ENCODE measurements at regions not wholly inside any gene's neighbourhood (a gene's known extent, or its start where the extent isn't known, plus 50 kb on each side); places are given as distances from the start of the nearest gene placed in this dataset.
"Not testable (repeated sequence)": the region's sequence is repeated elsewhere in the genome, so short reads cannot be mapped to it uniquely, and the experiment has no call there.

GRCh38 chr11:129639300-129639699, 176.3 kb upstream of the TMEM45B start:
- DNase-seq, result peak; percentile 81

DNA sequence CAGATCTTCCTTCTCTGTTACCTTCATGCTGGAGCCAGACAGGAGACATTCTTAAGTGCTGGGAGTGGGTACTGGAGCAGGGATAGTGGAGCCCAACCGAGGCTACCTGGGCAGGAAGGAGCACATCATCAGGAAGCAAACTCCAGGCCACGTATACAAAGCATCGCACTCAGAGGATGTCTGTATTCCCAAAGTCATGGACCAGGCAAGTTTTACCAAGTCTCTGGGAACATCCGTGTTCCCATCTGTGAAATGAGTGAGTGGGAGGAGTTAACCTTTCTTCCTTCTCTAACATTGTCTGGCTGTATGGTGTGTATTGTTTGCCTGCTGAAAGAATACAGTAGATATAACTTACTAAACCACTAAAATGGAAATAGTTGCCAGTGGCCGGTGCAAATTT, 175.0 kb upstream of the TMEM45B start:
- DNase-seq, result no peak

- DNase-seq, result peak; percentile 26
Observed at GRCh38 chr11:129643031-129643721, 172.5 kb upstream of the TMEM45B start.

DNA sequence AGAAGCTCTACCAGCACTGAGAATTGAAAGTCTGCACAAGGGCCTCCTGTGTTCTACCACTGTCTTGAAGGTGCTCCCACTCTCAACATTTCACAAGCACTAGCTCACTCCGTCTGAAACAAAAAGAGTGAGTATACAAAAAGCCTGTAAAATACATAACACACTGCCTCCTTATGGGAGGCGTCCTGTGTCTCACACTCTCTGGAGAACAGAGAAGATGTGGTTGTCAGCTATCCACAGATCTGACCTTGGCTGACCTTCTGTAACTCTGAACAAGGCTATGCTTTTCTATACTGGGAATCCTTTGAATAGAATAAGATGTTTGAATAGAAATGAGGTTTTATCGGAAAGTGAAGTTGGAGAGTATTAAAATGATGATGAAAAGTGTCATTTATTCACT, 171.3 kb upstream of the TMEM45B start:
- no peak for DNase-seq

GRCh38 chr11:129645943-129646342, 169.7 kb upstream of the TMEM45B start:
- DNase-seq, result no peak

DNA sequence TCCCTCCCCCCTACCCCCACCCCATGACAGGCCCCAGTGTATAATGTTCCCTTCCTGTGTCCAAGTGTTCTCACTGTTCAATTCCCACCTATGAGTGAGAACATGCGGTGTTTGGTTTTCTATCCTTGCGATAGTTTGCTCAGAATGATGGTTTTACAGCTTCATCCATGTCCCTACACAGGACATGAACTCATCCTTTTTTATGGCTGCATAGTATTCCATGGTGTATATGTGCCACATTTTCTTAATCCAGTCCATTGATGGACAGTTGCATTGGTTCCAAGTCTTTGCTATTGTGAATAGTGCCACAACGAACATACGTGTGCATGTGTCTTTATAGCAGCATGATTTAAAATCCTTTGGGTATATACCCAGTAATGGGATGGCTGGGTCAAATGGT, 165.6 kb upstream of the TMEM45B start:
- not testable (repeated sequence) for DNase-seq

DNA sequence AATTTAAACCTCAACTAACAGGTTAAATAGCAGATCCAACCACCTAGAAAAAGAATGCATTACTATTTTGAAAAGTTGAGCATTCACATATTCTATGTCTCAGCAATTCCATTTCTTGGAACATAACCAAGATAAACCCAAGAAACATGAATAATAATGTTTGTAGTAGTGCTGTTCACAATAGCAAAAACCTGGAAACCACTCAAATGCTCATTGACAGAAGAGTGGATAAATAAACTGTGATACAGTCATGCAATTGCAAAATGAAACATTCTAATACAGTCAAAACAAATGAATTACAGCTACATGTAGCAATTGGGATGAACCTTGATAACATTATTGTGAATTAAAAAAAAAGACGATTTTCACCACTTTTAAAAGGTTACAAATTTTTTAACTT, 162.8 kb upstream of the TMEM45B start:
- peak; percentile 67 for DNase-seq

DNA sequence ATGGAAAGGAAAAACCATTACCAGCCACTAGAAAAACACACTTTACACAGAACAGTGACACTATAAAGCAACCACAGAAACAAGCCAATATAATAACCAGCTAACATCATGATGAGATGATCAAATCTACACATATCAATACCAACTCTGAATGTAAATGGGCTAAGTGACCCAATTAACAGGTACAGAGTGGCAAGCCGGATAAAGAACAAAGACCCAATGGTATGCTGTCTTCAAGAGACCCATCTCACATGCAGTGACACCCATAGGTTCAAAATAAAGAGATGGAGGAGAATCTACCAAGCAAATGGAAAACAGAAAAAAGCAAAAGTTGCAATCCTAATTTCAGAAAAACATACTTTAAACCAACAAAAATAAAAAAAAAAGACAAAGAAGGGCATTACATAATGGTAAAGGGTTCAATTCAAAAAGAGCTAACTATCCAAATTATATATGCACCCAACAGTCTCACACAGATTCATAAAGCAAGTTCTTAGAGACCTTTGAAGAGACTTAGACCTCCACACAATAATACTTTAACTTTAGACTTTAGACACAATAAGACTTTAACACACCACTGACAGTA, 160.3 kb upstream of the TMEM45B start:
- no peak for DNase-seq

DNA sequence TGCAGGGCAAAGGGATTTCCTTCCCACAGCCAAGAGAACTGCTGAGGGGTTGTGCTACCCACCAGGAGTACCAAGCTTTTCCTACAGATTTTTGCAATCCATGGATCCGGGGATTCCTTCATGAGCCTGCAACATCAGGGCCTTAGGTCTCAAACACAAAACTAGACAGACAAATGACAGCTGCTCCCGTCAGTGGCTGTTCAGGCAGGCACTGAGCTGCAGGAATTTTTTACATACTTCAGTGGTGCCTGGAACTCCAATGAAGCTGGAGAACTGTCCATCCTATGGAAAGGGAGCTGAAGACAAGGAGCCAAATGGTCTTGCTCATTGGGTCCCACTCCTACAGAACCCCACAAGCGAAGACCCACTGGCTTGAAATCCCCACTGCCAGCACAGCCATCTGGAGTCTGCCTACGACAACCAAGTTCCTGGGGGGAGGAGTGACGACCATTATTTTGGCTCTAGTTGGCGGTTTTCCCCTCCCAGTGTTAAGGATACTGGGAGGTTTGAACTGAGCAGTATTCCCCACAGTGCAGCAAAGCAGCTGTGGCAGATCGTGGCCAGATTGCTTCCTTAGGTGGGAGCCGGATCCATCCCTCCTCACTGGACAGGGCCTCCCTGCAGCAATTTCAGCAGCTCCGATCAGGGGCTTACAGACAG, 157.7 kb upstream of the TMEM45B start:
- DNase-seq, result no peak

DNA sequence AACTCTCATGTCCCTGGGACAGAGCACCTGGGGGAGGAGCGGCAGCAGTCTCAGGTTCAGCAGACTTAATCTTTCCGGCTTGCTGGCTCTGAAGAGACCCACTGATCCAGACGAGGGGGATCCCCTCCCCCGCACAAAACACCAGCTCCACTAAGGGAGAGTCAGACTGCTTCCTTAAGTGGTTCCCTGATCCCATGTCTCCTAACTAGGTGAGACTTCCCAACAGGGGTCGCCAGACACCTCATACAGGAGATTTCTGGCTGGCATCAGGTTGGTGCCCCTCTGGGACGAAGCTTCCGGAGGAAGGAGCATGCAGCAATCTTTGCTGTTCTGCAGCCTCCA, 157.2 kb upstream of the TMEM45B start:
- no peak for DNase-seq

GRCh38 chr11:129680907-129681306, 134.7 kb upstream of the TMEM45B start:
- no peak for DNase-seq

- DNase-seq, result no peak
Observed at GRCh38 chr11:129681344-129682114, 134.1 kb upstream of the TMEM45B start.

DNA sequence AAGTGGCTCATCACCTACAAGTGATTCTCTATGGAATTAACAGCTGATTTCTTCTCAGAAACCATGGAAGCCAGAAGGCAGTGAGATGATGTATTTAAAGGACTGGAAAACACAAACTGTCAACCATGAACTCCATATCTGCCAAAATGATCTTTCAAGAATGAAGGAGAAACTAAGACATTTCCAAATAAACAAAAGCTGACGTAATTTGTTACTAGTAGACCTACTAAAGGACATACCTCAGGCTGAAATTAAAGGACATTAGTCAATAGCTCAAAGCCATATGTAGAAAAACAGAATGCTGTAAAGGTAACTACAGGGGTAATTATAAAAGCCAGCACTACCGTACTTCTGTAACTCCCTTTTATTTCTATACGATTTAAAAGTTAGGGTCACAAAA, 129.4 kb upstream of the TMEM45B start:
- no peak for DNase-seq

- DNase-seq, result no peak
Observed at GRCh38 chr11:129691142-129691541, 124.5 kb upstream of the TMEM45B start.

DNA sequence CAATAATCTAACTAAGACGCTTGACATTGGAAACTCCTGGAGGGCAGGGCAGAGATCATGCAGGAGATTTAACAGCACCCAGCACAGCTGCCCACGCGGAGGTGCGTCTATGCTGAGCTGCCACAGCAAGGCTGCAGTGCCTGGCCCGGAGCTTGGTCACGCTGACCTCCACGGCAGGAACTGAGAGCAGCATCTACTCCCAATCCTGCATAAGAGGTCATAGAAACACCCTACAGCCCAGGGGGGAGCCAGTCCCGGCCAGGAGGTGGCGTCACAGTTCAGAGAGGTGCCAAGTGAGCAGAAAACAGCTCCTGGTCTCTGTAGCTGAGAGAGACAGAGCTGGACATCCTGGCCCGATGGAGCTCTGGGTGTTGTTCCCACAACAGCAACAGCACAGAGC, 121.1 kb upstream of the TMEM45B start:
- DNase-seq, result no peak

GRCh38 chr11:129694966-129695365, 120.7 kb upstream of the TMEM45B start:
- no peak for DNase-seq

DNA sequence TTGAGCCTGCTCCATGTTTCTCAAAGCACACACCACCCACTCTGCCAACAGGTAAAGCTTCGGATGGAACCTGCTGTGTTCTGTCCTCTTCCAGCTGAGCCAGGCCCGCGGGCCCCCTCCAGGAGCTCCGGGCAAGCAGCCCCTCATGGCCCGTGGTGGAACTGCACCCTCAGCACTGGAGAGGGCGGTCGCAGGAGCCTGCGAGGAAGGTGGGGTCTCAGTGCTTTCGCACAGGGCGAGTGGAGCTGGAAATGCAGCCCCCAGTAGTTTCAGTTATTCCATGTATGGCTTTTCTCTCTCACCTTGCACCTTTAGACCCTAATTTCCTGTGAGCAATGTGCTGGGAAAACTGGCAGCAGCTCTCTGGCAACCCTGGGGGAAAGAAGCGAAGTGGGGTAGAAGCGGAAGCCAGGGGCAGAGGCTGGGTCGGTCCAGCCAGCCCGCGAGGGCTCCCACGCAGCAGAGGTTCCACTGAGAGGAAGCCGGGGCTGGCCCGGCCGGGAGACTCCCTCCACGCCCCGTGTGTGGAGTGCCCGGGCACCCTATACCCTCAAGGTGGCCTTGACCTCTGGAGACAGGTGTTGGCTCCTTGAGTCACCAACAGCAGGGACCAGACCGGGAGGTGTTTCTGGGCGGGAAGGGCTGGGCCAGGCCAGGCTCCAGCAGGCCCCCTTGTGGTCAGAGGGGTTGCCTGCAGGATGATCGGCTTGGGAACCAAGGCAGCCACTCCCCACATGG, 119.9 kb upstream of the TMEM45B start:
- peak; percentile 25 for DNase-seq

GRCh38 chr11:129696309-129696989, 119.2 kb upstream of the TMEM45B start:
- DNase-seq, result no peak

GRCh38 chr11:129698212-129698611, 117.4 kb upstream of the TMEM45B start:
- DNase-seq, result no peak

GRCh38 chr11:129699711-129700304, 115.8 kb upstream of the TMEM45B start:
- no peak for DNase-seq

DNA sequence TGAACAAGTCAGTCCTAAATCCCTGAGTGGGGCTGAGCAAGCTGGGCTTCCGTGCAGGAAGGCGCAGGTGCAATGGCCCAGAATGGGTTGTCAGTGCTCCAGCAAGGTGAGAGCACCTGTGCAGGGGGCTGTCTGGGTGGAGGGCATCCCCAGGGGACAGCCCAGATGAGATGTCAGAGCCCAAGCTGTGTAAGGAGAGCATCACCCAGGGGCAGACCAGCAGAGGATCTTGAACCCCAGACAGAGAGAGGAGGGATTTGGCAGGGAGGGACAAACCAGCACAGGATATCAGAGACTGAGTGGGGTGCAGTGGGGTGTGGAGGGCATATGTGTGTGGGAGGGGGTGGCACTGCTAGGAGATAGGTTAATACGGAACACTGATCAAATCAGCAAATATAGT, 114.9 kb upstream of the TMEM45B start:
- DNase-seq, result no peak

DNA sequence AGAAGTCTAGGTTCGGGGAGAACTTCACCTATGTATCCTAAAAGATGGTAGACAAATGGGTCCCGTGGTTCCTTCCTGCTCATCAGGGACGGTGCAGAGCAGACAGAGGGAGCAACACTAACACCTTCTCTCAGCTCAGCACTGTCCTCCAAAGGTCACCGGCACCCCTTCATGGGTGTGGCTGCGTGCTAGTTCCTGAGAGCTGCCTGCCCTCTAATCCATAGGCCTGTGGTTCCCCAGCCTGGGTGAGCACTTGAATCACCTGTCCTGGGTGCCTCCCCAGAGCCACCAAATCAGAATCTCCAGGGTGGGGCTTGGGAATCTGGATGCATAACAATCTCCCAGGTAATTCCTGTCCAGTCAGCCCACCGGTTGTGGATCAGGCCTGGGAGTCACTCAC, 113.9 kb upstream of the TMEM45B start:
- DNase-seq, result no peak
